Subcutaneous abdominal adipose tissue (tissue), 5 donors: ENCODE measurements at regions not wholly inside any gene's neighbourhood (a gene's known extent, or its start where the extent isn't known, plus 50 kb on each side); places are given as distances from the start of the nearest gene placed in this dataset.

ENCODE experiments used
- H3K27ac ChIP-seq: one replicate; pipeline ENCODE4 v1.7.0; 2013; ENCODE audit warnings: low read depth, mild to moderate bottlenecking, inconsistent platforms, low read length, moderate library complexity
- H3K27me3 ChIP-seq, 5 donors: one replicate each; pipeline ENCODE4 v1.7.0; 2013; ENCODE audit warnings: low read length in 5 of 5, inconsistent platforms in 1 of 5; ENCODE audit not compliant: control insufficient read depth in 5 of 5, insufficient read depth in 4 of 5
- H3K36me3 ChIP-seq, 5 donors: one replicate each; pipeline ENCODE4 v1.7.0; 2013; ENCODE audit warnings: low read length in 5 of 5; ENCODE audit not compliant: control insufficient read depth in 5 of 5, insufficient read depth in 5 of 5
- H3K4me1 ChIP-seq, 5 donors: one replicate each; pipeline ENCODE4 v1.7.0; 2013; ENCODE audit warnings: low read length in 5 of 5, mild to moderate bottlenecking in 3 of 5, moderate library complexity in 1 of 5; ENCODE audit not compliant: control insufficient read depth in 5 of 5, insufficient read depth in 5 of 5
- H3K4me3 ChIP-seq, 5 donors: one replicate each; pipeline ENCODE4 v1.7.0; 2013; ENCODE audit warnings: low read length in 5 of 5, low read depth in 1 of 5
- H3K9ac ChIP-seq, 5 donors: one replicate each; pipeline ENCODE4 v1.7.0; 2013; ENCODE audit warnings: low read length in 5 of 5, mild to moderate bottlenecking in 4 of 5, moderate library complexity in 3 of 5
- H3K9me3 ChIP-seq, 5 donors: one replicate each; pipeline ENCODE4 v1.7.0; 2013; ENCODE audit warnings: low read length in 5 of 5; ENCODE audit not compliant: control insufficient read depth in 5 of 5
- donor health status: healthy.
- donor health status: healthy.
- donor health status: healthy.
- donor health status: healthy.
- donor health status: healthy.

GRCh38 chrX:125826080-125826479 is 340.0 kb downstream of the DCAF12L2 start:
- H3K4me3 ChIP-seq: no peak overlapping the region
- peaks cover 0 to 4% (median 0%) of the 10 kb centered on the region in 5 donors for H3K9me3 ChIP-seq
- H3K27ac ChIP-seq: no peak overlapping the region
- H3K36me3 ChIP-seq: no peaks in the 10 kb centered on the region
- H3K9ac ChIP-seq: no peak overlapping the region
- H3K27me3 ChIP-seq: peaks cover 0 to 2% (median 0%) of the 10 kb centered on the region in 5 donors
- H3K4me1 ChIP-seq: no peaks in the 10 kb centered on the region

DNA sequence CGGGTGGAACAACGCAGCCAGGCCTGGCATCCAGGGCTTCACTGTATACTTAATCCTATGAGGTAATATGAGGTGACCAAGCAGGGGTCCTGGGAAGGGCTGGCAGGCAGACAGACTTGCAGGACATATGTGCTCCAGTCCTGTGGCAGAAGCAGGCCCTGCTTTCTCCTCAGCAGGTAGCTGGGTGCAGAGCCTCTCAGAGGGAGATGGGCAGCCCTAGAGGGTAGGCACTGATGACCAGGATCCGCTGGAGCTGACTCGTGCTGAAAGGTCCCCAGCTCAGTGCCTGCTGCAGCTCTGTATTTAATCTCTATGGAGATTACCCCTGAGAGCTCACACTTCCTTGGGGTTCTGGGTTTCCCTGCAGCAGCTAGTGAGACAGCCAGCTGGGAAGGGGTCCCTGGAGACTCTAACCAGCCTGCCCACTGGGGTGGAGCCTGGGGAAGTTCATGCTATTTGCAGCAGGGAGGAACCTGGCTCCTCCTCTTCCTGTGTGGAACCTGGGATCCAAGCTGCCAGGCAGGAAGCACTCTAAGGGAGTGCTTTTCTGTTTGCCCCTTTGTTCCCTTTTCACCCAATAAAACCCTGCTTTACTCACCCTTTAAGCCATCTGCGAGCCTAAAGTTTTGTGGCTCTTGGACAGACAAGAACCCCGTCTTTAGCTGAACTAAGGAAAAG is 339.2 kb downstream of the DCAF12L2 start:
- peaks cover 0 to 4% (median 0%) of the 10 kb centered on the region in 5 donors for H3K9me3 ChIP-seq
- H3K9ac ChIP-seq: no peak overlapping the region
- H3K4me3 ChIP-seq: no peak overlapping the region
- no peak overlapping the region for H3K27ac ChIP-seq
- no peaks in the 10 kb centered on the region for H3K4me1 ChIP-seq
- H3K27me3 ChIP-seq: peaks cover 0 to 2% (median 0%) of the 10 kb centered on the region in 5 donors
- H3K36me3 ChIP-seq: no peaks in the 10 kb centered on the region

- no peak overlapping the region for H3K27ac ChIP-seq
- no peak overlapping the region for H3K9ac ChIP-seq
- H3K4me1 ChIP-seq: no peaks in the 10 kb centered on the region
- H3K4me3 ChIP-seq: no peak overlapping the region
- H3K36me3 ChIP-seq: no peaks in the 10 kb centered on the region
- H3K9me3 ChIP-seq: no peaks in the 10 kb centered on the region
- H3K27me3 ChIP-seq: no peaks in the 10 kb centered on the region
Measured at GRCh38 chrX:125846271-125846670, 319.8 kb downstream of the DCAF12L2 start.

- no peaks in the 10 kb centered on the region for H3K27me3 ChIP-seq
- no peaks in the 10 kb centered on the region for H3K4me1 ChIP-seq
- H3K4me3 ChIP-seq: no peak overlapping the region
- no peak overlapping the region for H3K27ac ChIP-seq
- H3K9ac ChIP-seq: no peak overlapping the region
- H3K9me3 ChIP-seq: no peaks in the 10 kb centered on the region
- H3K36me3 ChIP-seq: no peaks in the 10 kb centered on the region
Measured at GRCh38 chrX:125850693-125851092, 315.4 kb downstream of the DCAF12L2 start.

DNA sequence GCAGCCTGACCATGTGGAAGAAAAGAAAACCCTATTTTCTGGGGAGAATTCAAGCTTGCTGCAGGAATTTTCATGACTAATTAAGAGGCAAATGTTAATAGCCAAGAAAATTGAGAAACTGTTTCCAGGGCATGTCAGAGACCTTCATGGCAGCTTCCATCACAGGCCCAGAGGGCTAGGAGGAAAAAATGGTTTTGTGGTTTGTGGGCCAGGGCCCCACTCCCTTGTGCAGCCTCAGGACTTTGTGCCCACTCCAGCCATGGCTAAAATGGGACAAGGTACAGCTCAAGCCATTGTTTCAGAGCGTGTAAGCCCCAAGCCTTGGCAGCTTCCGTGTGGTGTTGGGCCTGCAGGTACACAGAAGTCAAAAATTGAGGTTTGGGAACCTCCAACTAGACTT is 282.9 kb downstream of the DCAF12L2 start:
- Histone ChIP-seq H3K9me3 (peaks cover 0 to 13% (median 12%) of the 10 kb centered on the region in 5 donors), H3K36me3 (no peaks in the 10 kb centered on the region), H3K27ac (no peak overlapping the region), H3K27me3 (no peaks in the 10 kb centered on the region), H3K4me3 (peak overlapping the region in 1 of 5 donors; percentile 15), H3K9ac (no peak overlapping the region), H3K4me1 (no peaks in the 10 kb centered on the region)

GRCh38 chrX:125894947-125895346 is 271.1 kb downstream of the DCAF12L2 start:
- H3K27ac ChIP-seq: no peak overlapping the region
- peaks cover 0 to 6% (median 0%) of the 10 kb centered on the region in 5 donors for H3K9me3 ChIP-seq
- peaks cover 0 to 2% (median 0%) of the 10 kb centered on the region in 5 donors for H3K27me3 ChIP-seq
- no peak overlapping the region for H3K4me3 ChIP-seq
- H3K36me3 ChIP-seq: no peaks in the 10 kb centered on the region
- no peaks in the 10 kb centered on the region for H3K4me1 ChIP-seq
- no peak overlapping the region for H3K9ac ChIP-seq

DNA sequence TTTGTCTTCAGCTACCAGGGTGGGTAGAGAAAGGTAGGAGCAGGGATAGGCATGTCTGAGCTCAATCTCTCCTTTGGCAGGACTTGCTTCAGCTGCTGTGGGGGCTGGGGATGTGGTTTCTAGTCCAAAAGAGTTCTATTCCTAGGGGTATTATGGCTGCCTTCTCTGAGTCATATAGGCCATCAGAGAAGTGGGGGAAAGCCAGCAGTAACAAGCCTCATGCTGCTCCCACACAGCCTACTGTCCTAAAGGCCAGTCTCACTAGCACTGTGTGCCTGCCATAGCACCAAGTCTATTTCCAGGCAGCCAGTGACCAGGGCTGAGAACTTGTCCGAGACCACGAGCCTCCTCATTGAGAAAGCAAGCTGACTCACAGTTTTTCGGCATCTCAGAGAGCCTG is 270.6 kb downstream of the DCAF12L2 start:
- Histone ChIP-seq H3K9me3 (peaks cover 0 to 6% (median 0%) of the 10 kb centered on the region in 5 donors), H3K27ac (no peak overlapping the region), H3K9ac (no peak overlapping the region), H3K4me3 (no peak overlapping the region), H3K36me3 (no peaks in the 10 kb centered on the region), H3K27me3 (peaks cover 0 to 2% (median 0%) of the 10 kb centered on the region in 5 donors), H3K4me1 (no peaks in the 10 kb centered on the region)

DNA sequence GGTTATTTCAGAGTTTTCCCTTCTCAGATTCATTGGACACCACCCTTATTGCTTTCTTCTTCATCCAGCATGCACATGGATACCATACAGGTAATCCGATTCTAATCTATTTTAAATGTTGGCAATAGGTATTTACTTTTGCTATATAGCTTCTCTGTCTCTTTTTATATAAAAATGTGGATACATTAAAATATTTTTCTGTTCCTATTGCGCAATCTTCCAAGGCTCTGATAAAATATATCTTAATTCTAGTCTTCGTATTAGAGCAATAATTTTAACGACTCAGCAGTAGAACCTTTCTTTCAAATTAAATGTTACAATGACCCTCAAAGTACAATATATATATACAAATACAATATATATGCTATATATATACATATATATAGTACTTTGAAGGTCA is 239.8 kb downstream of the DCAF12L2 start:
- H3K27me3 ChIP-seq: no peaks in the 10 kb centered on the region
- H3K9ac ChIP-seq: no peak overlapping the region
- H3K36me3 ChIP-seq: no peaks in the 10 kb centered on the region
- no peak overlapping the region for H3K27ac ChIP-seq
- H3K9me3 ChIP-seq: no peaks in the 10 kb centered on the region
- no peaks in the 10 kb centered on the region for H3K4me1 ChIP-seq
- H3K4me3 ChIP-seq: no peak overlapping the region

- Histone ChIP-seq H3K4me1 (no peaks in the 10 kb centered on the region), H3K27ac (no peak overlapping the region), H3K9ac (no peak overlapping the region), H3K36me3 (no peaks in the 10 kb centered on the region), H3K4me3 (no peak overlapping the region), H3K9me3 (peaks cover 0 to 12% (median 8%) of the 10 kb centered on the region in 5 donors), H3K27me3 (no peaks in the 10 kb centered on the region)
Measured at GRCh38 chrX:125940985-125941384, 225.1 kb downstream of the DCAF12L2 start.

DNA sequence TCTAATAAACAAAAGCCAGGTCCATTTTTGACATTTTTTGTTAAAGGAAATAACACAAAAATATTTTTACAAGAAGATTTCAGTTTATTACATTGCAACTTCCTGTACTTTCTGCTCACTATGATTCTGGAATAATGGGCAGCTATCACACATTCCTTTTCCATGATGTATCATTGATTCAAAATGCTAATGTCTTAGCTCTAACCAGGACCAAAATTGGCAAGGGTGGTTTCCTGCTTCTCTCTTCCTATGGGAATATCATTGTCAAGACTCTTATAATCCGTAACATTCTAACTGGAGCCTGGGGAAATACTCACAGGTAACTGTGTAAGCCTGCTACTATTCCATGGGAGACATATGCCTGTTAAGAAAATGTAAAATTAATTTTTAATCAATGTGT is 218.6 kb downstream of the DCAF12L2 start:
- Histone ChIP-seq H3K27me3 (no peaks in the 10 kb centered on the region), H3K9ac (no peak overlapping the region), H3K36me3 (no peaks in the 10 kb centered on the region), H3K27ac (no peak overlapping the region), H3K4me1 (peaks cover 0 to 2% (median 0%) of the 10 kb centered on the region in 5 donors), H3K9me3 (no peaks in the 10 kb centered on the region), H3K4me3 (no peak overlapping the region)
